K562 (cell line): ENCODE measurements at regions not wholly inside any gene's neighbourhood (a gene's known extent, or its start where the extent isn't known, plus 50 kb on each side); places are given as distances from the start of the nearest gene placed in this dataset.

Experiments used
- ELF1 ChIP-seq: fragments of 200-800 bp; sonication (Bioruptor generic); IDR thresholded peaks from 2 replicates; pipeline ENCODE4 v1.6.1; 2016; ENCODE audit warnings: missing genetic modification characterization, missing compliant biosample characterization
- SOX6 ChIP-seq: fragments of 450-650 bp; IDR thresholded peaks from 2 replicates; pipeline ENCODE4 v1.6.1; 2014; ENCODE audit warnings: mild to moderate bottlenecking
- TCF7 ChIP-seq: sonication (generic); IDR thresholded peaks from 2 replicates; pipeline ENCODE4 v1.6.1; 2016; ENCODE audit warnings: antibody characterized with exemption, borderline replicate concordance
- ZNF232 ChIP-seq: sonication (generic); formaldehyde crosslinking; IDR thresholded peaks from 2 replicates; pipeline ENCODE4 v1.8.0; 2022; ENCODE audit warnings: mild to moderate bottlenecking, missing genetic modification reagents
- ZSCAN32 ChIP-seq: fragments of 450-650 bp; formaldehyde crosslinking; IDR thresholded peaks from 2 replicates; pipeline ENCODE4 v1.4.0; 2020; ENCODE audit warnings: mild to moderate bottlenecking, moderate library complexity
- TF ChIP-seq, protein P1 (sequence below): fragments of 200-800 bp; sonication (Bioruptor generic); IDR thresholded peaks from 2 replicates; pipeline ENCODE4 v1.6.1; 2016; ENCODE audit warnings: missing genetic modification characterization, missing compliant biosample characterization
- TF ChIP-seq, protein P2 (sequence below): fragments of 250-450 bp; sonication (Bioruptor Pico); IDR thresholded peaks from 2 replicates; pipeline ENCODE4 v1.8.0; 2021; ENCODE audit warnings: moderate library complexity, mild to moderate bottlenecking, inconsistent platforms
- TF ChIP-seq, protein P3 (sequence below): IDR thresholded peaks from 2 replicates; pipeline ENCODE4 v1.6.1; 2011; ENCODE audit warnings: borderline replicate concordance, low read depth, mild to moderate bottlenecking, moderate library complexity, low read length; ENCODE audit not compliant: insufficient read depth, poor library complexity, severe bottlenecking

DNA sequence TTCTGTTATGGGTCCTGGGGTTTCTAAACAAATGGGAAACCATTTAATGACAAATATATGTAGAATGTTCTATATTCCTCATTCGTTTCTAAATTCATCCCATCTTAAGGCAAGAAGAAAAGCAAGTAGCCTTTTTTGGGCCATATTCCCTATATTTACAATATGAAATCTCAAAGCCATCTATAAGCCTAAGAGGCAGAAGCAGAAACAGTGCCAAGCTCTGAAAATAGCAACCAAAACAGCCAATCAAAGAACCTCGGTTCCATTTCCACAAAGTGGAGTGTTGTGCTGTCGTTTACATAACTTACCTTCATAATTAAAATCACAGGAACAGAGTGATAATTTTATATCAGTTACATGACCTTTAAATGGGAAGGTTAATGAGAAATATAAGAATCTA is 330.6 kb upstream of the GATB start (continued):
- TF ChIP-seq ELF1 (no peak), SOX6 (no peak), ZNF232 (CRISPR knock-in tag) (no peak), ZSCAN32 (CRISPR knock-in tag) (no peak), TCF7 (no peak)
- TF ChIP-seq, protein P1, sequence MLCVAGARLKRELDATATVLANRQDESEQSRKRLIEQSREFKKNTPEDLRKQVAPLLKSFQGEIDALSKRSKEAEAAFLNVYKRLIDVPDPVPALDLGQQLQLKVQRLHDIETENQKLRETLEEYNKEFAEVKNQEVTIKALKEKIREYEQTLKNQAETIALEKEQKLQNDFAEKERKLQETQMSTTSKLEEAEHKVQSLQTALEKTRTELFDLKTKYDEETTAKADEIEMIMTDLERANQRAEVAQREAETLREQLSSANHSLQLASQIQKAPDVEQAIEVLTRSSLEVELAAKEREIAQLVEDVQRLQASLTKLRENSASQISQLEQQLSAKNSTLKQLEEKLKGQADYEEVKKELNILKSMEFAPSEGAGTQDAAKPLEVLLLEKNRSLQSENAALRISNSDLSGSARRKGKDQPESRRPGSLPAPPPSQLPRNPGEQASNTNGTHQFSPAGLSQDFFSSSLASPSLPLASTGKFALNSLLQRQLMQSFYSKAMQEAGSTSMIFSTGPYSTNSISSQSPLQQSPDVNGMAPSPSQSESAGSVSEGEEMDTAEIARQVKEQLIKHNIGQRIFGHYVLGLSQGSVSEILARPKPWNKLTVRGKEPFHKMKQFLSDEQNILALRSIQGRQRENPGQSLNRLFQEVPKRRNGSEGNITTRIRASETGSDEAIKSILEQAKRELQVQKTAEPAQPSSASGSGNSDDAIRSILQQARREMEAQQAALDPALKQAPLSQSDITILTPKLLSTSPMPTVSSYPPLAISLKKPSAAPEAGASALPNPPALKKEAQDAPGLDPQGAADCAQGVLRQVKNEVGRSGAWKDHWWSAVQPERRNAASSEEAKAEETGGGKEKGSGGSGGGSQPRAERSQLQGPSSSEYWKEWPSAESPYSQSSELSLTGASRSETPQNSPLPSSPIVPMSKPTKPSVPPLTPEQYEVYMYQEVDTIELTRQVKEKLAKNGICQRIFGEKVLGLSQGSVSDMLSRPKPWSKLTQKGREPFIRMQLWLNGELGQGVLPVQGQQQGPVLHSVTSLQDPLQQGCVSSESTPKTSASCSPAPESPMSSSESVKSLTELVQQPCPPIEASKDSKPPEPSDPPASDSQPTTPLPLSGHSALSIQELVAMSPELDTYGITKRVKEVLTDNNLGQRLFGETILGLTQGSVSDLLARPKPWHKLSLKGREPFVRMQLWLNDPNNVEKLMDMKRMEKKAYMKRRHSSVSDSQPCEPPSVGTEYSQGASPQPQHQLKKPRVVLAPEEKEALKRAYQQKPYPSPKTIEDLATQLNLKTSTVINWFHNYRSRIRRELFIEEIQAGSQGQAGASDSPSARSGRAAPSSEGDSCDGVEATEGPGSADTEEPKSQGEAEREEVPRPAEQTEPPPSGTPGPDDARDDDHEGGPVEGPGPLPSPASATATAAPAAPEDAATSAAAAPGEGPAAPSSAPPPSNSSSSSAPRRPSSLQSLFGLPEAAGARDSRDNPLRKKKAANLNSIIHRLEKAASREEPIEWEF (CRISPR knock-in tag), result no peak
- TF ChIP-seq, protein P2, sequence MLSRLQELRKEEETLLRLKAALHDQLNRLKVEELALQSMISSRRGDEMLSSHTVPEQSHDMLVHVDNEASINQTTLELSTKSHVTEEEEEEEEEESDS (CRISPR knock-in tag), result no peak
- TF ChIP-seq, protein P3, sequence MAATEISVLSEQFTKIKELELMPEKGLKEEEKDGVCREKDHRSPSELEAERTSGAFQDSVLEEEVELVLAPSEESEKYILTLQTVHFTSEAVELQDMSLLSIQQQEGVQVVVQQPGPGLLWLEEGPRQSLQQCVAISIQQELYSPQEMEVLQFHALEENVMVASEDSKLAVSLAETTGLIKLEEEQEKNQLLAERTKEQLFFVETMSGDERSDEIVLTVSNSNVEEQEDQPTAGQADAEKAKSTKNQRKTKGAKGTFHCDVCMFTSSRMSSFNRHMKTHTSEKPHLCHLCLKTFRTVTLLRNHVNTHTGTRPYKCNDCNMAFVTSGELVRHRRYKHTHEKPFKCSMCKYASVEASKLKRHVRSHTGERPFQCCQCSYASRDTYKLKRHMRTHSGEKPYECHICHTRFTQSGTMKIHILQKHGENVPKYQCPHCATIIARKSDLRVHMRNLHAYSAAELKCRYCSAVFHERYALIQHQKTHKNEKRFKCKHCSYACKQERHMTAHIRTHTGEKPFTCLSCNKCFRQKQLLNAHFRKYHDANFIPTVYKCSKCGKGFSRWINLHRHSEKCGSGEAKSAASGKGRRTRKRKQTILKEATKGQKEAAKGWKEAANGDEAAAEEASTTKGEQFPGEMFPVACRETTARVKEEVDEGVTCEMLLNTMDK, result no peak
